ENCODE measurements at regions not wholly inside any gene's neighbourhood (a gene's known extent, or its start where the extent isn't known, plus 50 kb on each side); places are given as distances from the start of the nearest gene placed in this dataset.

GRCh38 chr15:31483053-31483985 is 156.7 kb downstream of the KLF13 start (continued):
- no peak for TF ChIP-seq PRDM4 (CRISPR knock-in tag; IDR thresholded peaks at IDR 0.05; ENCODE audit: borderline replicate concordance)

DNA sequence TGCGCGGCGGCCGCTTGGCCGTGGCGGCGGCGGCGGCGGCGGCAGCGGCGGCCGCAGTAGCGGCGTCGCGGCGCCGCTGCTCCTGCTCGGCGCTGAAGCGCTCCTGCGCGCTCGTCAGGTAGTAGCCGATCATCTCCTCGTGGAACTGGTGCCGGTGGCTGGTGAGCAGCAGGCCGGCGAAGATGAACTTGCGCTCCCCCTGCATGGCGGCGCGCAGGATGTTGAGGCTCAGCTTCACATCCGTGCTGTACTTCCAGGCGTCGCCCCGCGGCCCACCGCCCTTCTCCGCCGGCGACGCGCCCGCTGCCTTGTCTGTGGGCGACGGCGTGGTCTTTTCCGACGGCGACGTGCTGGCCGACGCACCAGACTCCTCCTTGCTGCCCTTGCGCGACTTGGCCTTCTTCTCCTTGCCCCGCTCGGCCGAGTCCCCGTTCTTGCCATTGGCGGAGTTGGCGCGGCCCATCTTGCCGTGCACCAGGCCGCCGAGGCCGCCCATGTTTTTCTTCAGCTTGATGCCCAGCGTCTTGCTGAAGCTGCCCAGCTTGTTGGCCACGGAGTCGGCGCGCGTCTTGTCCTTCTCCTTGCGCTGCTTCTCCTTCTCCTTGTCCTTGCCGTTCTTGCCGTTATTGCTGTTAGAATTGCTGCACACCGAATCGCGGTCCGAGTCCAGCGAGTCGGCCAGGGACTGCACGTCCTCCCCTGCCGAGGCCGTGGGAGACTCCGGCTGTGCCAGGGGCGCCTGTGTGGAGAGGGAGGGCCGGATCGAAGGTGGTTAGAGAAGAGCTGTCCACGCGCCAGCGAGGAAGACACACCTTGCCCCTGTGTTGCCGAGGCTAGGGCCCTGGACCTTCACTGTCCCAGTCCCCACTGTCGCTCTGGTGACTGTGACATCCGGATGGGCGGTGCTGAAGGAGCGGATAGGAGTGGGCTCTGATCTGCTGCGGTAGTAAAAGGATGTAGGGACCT is 157.6 kb downstream of the KLF13 start:
- BruUV-seq (replicated peaks), result no TSS peak
- CTCF ChIA-PET (ENCODE audit: low intra/inter-chr PET ratio, low total read pairs), result no interaction called here
- intact Hi-C loops (cut with micrococcal nuclease; ENCODE audit: unreplicated experiment), result no loop called here
- no peak overlapping the region for H3K4me2 ChIP-seq (ENCODE audit: low read depth, low read length)
- TF ChIP-seq ZNF30 (CRISPR knock-in tag; IDR thresholded peaks at IDR 0.05) (no peak), MIER2 (CRISPR knock-in tag; IDR thresholded peaks at IDR 0.05) (no peak), SRSF1 (optimal IDR thresholded peaks at IDR 0.05; ENCODE audit: low read depth, low read length) (no peak)
- no peaks in the 10 kb centered on the region for H3K79me2 ChIP-seq (ENCODE audit: insufficient read depth, low read length)
- no peaks in the 10 kb centered on the region for H3K36me3 ChIP-seq (replicated peaks in 1 of 2; ENCODE audit: control insufficient read depth in 1 of 2, insufficient read depth in 2 of 2, low read length in 2 of 2)
- peaks cover 0 to 19% of the 10 kb centered on the region in 2 experiments; a peak in 3 of 5 replicates for H3K27me3 ChIP-seq (ENCODE audit: control insufficient read depth in 1 of 2, insufficient read depth in 2 of 2, low read length in 2 of 2)
- no peaks in the 10 kb centered on the region for H3K4me1 ChIP-seq (ENCODE audit: insufficient read depth, low read length)
- H3K9ac ChIP-seq (ENCODE audit: insufficient read depth, low read depth, low read length), result no peak overlapping the region
- no peaks in the 10 kb centered on the region for H3K9me3 ChIP-seq (ENCODE audit: low read length)
- FAIRE-seq (no peak), DNase-seq (ENCODE audit: low spot score) (no peak), ATAC-seq (no peak)
- no peak overlapping the region for H3K27ac ChIP-seq (ENCODE audit: extremely low read length, insufficient read depth, low read length)
- no peak overlapping the region for H2AFZ ChIP-seq (ENCODE audit: low read length)
- no peak overlapping the region for H3K4me3 ChIP-seq (replicated peaks in 1 of 3; ENCODE audit: insufficient read depth in 1 of 3, low read depth in 2 of 3, low read length in 3 of 3)
- in situ Hi-C loops (cut with HindIII; ENCODE audit: extremely low pct_ligation_motif_present, low pct_unique_long_range_greater_than_20kb), result no loop called here
- POLR2A ChIA-PET, result no interaction called here
- no peaks in the 10 kb centered on the region for H4K20me1 ChIP-seq (ENCODE audit: insufficient read depth, low read length)
- WGBS (ENCODE audit: low lambda C conversion rate), result 75% methylated on average over 58 of the region's 100 CpGs

Measured in HepG2 (cell line).